GM12873 (cell line): ENCODE measurements at regions not wholly inside any gene's neighbourhood (a gene's known extent, or its start where the extent isn't known, plus 50 kb on each side); places are given as distances from the start of the nearest gene placed in this dataset.

ENCODE experiments used
- TF ChIP-seq, protein P1 (sequence below): IDR thresholded peaks from 2 replicates; pipeline ENCODE4 v1.5.1; 2012; ENCODE audit warnings: low read depth, mild to moderate bottlenecking, moderate library complexity, low read length, control low read depth; ENCODE audit not compliant: insufficient read depth; ENCODE audit errors: missing control alignments

- TF ChIP-seq, protein P1, sequence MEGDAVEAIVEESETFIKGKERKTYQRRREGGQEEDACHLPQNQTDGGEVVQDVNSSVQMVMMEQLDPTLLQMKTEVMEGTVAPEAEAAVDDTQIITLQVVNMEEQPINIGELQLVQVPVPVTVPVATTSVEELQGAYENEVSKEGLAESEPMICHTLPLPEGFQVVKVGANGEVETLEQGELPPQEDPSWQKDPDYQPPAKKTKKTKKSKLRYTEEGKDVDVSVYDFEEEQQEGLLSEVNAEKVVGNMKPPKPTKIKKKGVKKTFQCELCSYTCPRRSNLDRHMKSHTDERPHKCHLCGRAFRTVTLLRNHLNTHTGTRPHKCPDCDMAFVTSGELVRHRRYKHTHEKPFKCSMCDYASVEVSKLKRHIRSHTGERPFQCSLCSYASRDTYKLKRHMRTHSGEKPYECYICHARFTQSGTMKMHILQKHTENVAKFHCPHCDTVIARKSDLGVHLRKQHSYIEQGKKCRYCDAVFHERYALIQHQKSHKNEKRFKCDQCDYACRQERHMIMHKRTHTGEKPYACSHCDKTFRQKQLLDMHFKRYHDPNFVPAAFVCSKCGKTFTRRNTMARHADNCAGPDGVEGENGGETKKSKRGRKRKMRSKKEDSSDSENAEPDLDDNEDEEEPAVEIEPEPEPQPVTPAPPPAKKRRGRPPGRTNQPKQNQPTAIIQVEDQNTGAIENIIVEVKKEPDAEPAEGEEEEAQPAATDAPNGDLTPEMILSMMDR, result no peak
These were observed 162.8 kb upstream of the LHX5 start for GRCh38 chr12:113634474-113634873.

DNA sequence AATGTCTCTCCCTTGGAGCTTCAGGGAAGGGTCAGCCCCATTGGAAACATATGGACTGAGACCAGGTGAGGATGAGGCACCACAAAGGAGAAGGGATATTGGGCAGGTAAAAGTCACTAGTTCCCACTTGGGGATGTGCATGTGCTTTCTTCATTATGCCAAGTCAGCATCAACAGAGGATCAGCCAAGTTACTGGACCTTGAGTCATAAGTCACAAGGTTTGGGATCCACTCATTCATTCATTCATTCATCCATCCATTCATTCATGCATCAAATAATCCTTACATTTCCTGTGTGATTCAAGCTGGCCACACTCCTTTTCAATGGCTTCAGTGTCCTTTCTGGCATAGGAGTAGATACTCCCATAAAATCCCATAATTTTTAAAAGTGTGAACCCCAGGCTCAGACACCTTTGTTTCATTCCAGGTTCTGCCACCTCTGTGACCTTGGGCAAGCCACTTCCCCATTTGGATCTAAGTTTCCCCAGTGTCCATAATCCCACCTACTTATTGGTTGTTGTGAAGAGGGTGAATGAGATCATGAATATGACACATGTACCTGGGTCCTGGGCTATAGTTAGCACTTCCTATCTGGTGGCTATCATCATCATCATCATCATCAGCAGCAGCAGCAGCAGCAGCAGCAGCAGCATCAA, 162.1 kb upstream of the LHX5 start:
- TF ChIP-seq, protein P1, result no peak

GRCh38 chr12:113630625-113631024, 159.0 kb upstream of the LHX5 start:
- TF ChIP-seq, protein P1, result no peak

DNA sequence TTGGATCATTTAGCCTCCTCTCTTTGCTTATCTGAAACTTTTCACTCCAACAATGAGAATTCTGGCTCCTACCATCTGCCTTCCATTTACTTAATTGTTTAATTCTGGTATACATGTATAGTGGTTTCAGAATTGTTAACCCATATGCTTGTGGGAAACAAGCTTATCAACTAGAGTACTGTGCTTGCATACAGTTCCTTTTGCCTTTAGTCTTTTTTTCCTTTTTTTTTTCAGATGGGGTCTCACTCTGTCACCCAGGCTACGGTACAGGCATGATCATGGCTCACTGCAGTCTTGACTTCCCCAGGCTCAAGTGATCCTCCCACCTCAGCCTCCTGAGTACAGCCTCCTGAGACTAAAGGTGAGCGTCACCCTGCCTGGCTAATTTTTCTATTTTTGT, 153.8 kb upstream of the LHX5 start:
- TF ChIP-seq, protein P1, result no peak

DNA sequence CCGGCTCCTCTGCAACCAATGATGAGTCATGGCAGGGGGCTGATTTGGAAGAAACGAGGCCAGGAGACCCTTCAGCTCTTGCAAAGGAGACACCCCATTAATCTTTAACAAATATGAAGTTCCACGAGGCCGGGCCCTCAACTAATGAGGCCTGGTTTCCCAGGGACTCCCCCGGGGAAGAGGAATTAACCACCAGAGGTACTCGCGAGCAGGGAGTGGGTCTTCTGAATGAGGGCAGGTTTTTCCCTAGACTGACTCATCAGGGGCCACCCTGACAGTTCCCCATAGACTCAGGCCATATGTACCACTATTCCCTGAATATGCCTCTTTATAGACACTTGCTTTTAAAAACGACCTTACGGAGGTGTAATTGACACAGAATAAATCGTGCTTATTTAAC, 150.7 kb upstream of the LHX5 start:
- TF ChIP-seq, protein P1, result no peak

- TF ChIP-seq, protein P1, result no peak
These were observed 148.8 kb upstream of the LHX5 start for GRCh38 chr12:113620437-113620976.

GRCh38 chr12:113619202-113619601, 147.5 kb upstream of the LHX5 start:
- TF ChIP-seq, protein P1, result no peak
